ENCODE measurements at regions not wholly inside any gene's neighbourhood (a gene's known extent, or its start where the extent isn't known, plus 50 kb on each side); places are given as distances from the start of the nearest gene placed in this dataset.
A peak's percentile ranks its signal among the peaks of the same experiment; 100 is the strongest.

DNA sequence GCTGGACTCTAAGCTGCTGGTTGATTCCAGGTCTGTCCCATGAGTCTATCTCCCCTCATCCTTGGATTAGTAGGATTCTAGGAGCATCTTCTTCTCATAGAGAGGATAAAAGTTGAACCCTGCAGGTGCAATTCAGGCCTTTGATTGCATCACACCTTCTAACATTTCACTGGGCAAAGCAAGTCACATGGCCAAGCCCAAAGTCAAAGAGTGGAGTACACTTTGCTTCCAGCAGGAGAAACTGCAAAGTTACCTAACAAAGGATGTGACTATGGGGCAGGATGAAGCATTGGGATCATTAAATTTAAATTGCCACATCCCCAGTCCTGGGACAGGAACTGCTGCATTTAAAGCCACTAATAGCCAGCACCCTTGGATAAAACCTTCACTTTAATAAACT is 51.0 kb upstream of the EGFLAM start:
- DNase-seq: no peak

DNA sequence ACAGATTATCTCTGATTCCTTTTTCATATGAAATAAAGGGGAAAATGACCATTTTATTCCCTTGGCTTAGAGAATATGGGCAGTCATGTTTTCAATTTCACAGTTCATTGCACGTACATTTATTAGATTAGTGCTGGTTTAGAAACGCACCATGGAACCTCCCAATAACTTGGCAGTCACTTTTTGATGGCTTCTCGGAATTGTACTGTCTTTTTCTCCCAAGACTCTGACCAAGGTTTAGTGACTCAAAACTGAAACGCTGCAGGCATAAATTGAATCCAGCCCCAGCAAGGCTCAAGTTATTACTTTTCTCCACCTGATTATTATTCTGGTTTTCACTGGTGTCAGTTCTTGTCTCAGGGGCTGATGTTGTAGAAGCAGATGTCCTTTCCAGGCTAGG is 55.6 kb upstream of the EGFLAM start:
- no peak for DNase-seq

DNA sequence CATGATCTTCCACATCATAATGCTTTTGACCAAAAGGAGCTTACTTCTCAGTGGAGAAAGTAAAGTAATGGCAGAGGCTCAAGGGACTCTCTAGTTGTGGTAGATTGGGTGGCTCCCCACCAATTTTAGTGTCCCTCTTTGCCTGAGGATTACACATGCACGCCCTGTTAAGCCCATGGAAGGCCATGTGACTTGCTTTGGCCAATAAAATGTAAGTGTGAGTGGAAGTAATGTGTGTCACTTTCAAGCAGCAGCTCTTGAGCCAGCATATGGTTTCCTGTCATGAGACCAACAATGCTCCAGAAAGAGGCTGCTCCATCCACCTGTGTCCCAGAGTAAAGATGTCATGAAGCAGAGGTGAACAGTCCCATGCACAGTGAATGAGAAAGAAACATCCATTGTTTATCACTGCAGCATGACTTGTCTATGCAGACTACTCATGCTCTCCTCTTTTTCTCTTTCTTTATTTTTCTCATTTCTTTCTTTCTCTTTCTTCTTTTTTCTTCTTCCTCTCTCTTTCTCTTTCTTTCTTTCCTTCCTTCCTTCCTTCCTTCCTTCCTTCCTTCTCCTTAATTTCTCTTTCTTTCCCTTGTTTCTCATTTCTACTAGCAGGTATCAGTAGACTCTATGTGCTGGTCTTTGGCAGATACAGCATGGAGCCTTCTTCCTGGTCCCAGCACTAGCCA is 57.3 kb upstream of the EGFLAM start:
- no peak for DNase-seq

DNA sequence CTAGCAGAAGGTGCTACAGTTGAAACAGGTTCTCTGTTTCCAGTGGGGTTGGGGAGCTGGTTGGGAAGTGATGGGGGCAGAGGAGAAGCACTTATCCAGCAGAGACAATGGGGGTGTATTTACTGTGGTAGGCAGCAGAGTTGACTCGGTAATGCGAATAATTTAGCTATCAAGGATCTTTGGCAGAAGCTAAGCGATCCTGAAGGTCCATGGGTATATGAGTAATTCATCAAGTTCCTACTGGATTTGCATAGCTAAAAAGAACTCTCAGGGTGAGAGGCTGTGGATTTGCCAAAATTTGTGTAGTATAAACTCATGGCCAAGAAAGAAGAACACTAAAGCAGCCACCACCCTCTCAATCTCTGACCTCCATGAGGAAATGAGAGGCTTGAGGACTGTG is 61.2 kb upstream of the EGFLAM start:
- no peak for DNase-seq

DNA sequence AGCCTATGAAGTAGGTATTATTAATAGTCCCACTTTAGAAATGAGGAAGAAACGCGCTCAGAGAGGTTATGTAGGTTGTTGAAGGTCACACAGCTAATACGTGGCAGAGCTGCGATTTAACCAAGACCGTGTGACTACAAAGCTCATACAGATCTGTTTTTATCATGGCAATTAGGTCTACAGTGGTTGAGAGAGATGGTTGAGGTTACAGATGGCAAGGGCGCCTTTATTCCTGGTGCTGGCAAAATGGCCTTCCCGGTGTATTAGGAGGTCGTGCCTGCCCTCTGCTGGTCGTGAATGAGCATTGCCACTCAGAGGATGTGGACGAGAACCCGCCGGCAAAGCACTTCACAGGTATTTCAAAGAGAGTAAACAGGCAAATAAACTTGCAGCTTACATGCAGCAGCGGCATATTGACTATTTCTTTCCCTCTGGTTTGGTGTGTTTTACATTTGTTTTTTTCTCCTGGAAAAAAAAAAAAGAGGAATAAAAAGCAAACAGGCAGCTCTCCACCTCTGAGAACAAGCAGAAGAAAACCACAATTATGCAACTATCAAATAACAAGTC is 65.3 kb upstream of the EGFLAM start:
- peak in 53 of 56 donors; percentile 2 to 82 (median 39) for DNase-seq

DNA sequence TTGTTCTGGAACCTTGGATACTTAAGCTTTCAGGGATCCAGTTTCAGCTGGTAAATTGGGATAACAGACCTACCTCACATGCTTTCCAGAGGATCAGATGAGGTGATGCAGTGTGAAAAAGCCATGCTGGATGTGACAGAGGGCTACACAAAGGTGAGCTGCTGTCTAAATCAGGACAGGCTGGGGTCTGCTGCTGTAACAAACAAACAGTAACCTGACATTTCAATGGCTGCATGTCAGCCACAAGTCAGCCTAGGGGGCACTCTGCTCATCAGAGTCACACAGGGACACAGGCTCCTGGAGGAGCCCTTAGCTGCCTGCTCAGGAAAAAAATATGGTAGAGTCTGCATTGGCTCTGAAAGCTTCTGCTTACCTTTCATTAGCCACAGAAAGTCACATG is 66.7 kb upstream of the EGFLAM start:
- no peak for DNase-seq

DNA sequence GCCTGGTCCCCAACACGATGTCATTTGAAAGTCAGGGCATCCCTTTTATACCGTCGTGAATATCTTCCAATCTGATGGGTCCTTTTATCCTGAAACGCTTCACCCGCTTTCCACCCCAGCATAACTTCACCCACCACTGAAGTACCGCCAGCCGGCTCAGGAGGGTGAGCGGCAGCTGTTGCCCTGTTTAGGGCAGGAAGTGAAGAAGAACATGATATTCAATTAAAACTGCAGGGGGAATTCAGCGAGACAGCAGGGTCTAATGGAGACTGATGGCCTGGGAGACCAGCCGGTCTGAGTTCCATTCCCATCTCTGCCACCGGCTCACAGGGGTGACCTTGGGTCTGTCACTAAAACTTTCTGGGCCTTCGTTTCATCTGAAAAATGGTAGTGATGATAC is 68.2 kb upstream of the EGFLAM start:
- DNase-seq: no peak

DNA sequence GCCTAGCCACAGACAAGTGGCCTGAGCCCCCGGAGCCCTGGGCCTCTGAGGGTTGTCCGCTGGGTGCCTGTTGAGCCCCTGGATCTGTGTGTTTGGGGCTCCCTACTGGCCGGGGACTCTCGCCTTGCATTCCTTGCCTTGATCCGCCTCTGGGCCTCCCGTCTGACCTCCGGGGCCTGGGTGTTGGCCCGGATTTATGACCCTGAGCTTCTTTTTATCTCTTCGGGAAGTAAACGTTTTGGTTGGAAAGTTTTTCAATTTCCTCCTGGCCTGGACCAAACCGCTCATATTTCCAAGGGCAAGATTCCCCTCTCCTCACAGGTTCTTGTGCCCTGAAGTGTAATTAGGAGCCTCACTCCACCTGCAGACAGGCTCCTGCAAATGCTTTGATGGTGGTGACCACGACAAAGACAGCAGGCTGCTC is 69.3 kb upstream of the EGFLAM start:
- no peak for DNase-seq

DNA sequence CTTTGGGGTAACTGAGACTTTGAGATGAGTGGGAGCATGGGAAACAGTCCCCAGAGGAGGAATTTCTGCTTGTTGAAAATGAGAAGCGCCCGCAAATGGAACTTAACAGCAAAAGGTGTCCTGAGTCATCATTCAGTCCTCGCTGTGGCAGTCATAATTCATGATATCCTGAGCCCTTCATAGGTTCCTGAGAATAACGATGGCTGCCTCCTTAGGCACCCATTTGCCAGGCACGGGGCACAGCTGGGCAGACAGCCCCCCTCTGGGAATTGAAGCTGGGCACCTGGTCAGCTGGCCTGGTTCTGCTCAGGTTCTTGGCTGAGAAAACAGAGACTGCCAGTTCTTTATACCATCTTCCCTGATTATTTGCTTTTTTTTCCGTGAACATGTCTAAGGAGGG is 69.8 kb upstream of the EGFLAM start:
- DNase-seq: no peak

DNA sequence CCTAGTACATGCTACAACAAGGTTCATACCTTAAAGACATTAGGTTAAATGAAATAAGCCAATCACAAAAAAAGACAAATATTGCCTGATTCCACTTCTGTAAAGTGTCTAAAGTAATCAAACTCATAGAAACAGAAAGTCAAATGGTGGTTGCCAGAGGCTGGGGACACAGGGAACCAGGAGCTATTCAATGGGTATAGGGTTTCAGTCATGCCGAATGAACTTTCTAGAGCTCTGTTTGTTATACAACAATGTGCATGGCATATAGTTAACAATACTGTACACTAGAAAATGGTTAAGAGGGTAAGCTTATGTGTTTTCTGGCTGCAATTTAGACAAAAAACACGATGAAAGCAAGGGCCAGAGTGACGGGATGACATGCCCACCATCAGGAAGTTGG is 70.8 kb upstream of the EGFLAM start:
- DNase-seq: no peak

DNA sequence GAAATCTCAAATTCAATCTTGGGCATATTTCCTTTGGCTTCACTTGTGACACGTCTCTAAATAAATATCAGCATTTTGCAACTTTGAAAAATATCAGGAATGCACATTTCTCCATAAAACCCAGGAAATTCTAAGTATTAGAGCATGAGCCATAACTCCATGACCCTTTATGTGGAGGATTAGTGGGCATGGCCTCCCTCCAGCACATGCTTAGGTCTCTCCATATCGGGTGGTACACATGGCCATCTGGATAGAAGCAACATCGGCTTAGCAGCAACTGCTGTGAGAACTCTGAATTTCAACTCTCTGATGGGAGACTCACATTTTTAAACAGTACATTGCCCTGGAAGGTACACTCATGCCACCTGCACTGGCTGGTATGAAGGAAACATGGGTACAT is 73.7 kb upstream of the EGFLAM start:
- DNase-seq: no peak

DNA sequence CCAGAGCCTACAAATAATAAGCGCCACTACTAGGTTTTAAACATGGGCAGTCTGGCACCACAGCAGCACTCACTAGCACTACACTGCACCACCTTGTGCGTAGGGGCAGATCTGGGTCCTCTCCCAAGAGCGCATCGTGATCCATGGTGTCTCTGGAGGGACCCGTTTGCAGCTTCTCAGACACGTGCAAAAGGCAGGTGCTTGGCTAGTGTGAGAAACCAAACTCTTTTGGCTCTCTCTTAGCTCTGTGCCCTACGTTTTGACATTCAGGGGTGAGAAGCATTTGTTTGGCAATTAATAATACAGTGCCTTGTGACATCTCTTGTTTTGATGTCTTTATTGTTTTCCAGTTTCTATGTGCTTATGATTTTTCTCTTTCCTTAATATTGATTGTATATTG is 75.4 kb upstream of the EGFLAM start:
- no peak for DNase-seq

DNA sequence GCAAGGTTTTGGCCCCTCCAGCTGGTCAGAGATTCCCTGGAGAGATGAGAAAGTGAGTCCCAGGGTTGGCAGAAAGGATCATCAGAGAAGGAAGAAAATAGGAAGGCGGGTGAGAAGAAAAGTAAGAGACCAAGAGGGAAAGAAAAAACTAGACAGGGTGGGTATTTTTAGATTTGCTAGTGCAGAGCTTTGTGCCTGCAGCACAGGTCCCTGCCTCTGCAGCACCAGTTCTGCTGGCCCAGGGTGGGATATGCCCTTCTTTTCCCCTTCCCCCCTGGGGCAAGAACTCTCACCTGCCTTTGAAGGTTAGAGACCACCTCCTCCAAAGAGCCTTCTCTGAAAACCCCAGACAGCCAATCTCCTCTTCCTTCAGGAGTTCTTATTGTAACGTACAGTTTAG is 90.3 kb upstream of the EGFLAM start:
- no peak for DNase-seq

DNA sequence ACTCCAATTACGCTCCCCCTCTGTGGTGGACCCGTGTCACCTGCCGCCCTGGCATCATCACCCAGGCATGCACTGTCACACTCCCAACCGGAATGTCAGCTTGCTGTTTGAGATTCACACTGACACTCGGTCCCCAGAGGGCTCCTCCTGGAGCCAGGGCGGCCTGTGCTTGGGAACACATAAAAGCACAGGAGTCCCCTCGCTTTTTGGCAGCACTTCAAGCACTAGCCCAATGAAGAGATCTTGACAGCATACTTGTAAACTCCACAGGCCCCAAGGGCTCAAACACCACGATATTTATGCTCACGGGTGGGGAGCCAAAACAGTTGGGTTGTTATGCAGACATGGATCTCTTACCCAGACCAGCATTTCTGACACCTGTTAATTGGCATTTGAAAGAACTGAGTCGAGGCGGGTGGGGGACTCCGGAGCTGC is 90.8 kb upstream of the EGFLAM start:
- no peak for DNase-seq

DNA sequence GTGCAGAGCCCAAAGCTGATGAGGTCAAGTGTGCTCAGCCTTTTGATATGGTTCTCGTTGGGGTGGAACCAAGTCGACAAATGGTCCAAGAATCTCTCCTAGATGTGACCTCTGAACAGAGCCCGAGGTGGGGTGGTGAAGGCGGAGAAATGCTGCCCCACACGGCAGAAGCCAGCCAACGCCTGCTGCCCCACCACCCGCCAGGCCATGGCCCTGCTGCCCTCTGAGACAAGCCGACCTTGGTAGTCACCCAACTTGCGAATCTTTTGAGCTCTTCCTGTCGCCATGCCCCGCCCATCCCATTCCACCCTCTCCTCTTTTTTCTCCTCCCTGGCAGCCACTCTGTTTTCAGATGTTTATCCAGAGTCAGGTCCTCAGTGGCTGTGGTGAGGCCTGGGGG is 91.5 kb upstream of the EGFLAM start:
- DNase-seq: no peak

DNA sequence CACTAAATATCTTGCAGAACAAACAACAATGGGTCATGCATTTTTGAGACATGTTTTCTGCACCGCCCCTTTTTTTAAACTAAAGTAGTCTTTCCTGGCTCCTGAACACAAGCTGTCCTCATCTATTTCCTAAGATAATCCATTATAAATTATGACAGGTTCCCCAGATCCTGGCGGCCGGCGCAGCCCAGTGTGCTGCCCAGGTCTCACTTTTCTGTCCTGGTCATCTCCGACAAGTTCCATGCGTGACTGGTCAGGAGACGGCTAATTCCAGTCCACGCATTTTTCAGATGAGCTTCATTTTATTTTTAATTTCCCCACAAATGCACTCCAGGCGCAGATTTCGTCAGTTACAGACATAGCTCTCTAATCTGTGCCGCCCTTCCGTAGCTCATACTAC is 92.9 kb upstream of the EGFLAM start:
- no peak for DNase-seq

DNA sequence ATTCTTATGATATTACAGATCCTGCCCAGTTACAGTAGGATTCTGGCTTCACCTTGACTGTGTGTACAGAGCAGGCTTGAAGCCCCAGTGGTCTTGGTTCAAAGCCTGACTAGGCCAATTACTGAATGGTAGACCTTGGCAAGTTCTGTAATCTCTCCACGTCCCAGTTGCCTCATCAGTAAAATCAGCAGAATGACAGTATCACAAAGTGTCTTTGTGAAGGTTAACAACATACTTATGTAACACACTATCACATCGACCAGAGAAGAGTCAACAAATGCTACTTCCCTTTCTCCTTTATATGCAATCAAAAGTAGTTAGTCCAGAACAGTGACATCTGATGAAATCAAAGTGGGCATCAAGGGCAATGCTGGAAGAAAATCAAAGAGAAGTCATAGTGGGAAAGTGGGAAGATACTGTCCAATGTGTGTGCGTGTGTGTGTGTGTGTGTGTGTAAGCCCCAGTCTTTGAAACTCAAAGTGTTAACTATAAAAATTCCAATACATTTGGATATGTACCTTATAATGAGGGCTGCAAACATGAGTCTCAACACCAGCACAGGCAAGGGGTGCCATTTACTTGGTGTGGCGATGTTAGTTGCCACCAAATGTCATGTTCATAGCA is 93.5 kb upstream of the EGFLAM start:
- no peak for DNase-seq

DNA sequence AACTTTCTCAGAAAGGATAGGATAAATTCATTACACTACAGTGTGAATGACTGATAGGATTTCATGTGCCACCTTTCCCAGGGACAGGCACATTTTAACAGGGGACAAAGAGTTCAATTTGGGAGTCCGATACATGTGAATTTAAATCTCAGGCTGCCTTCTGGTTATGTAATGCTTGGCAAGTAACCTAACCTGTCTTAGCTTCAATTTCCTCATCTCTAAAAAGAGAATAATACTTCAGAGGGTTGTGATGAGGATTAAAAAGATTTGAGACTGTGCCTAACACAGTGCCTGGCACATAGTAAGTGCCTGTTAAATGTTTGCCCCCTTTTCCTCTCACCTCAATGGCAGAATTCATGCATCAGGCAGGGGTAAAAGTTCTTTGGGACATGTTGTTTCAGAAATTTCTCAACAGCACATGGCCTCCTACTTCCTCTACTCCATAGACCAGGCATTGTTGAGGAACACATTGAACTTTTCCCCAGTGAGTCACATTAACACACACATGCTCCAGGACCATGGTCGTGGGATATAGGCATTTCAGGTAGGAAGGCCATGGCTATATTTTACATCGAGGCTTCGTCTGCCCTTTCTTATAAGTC is 94.6 kb upstream of the EGFLAM start:
- no peak for DNase-seq

DNA sequence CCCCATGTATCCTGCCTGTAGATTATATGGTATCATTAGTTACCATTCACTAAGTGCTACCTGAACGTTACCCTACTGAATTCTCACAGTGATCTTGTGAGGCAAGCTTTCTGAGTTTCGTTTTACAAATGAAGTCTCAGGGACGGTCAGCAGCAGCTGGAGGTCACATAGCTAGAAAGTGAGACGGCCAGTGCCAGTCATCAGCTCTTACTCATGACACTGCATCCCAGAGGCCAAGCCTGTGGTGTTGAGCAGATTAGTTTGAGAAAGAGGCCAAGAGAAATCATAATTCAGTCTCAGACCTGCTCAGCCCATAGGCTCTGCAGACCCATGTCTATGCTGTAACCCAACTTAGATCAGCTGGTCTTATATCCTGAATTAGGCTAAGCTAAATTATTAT is 95.7 kb upstream of the EGFLAM start:
- DNase-seq: no peak

DNA sequence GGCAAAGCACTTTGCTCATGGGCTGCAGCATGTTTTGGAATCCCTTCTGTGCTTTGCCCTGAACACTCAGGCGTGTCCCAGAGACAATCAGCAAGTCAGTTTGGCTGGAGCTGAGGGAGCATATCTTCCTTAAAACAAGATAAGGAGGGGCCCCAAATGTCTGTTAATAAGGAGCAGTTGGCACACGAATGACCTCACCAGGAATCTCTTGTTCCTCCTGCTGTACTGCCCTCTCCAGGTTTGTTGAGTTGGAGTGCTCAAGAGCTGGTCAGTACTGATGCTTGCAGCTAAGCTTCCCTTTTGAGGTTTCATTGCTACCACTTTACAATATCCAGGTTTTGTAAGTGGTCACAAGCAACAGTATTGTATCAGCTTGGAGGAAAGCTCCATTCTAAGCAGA is 101.3 kb upstream of the EGFLAM start:
- no peak for DNase-seq

DNA sequence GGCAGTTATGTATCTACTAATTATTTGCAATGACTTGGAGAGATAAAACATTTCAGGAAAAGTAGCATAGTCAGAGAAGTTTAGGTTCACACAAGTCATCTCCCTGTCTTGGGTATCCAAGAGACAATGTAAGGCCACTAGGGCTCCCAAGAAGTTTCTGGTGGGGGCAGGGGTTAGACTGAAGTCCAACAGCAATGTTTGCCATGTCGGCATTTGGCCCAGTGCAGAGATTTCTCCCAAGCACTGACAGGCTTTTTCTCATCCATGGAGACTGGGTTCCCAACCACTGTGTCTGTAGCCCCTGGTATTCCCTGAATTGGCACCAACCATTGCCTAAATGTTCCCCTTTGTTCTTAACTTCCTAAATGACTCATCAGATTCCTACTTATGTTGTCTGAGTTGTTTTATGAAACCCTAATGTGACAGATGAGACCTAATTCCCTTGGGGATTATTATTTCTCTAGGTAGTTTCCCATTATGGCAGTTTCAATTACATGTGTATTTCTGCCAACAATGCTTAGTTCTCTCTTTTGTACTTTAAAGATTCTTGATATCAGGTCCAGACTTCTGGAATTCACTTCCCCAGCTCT is 103.6 kb upstream of the EGFLAM start:
- no peak for DNase-seq

DNA sequence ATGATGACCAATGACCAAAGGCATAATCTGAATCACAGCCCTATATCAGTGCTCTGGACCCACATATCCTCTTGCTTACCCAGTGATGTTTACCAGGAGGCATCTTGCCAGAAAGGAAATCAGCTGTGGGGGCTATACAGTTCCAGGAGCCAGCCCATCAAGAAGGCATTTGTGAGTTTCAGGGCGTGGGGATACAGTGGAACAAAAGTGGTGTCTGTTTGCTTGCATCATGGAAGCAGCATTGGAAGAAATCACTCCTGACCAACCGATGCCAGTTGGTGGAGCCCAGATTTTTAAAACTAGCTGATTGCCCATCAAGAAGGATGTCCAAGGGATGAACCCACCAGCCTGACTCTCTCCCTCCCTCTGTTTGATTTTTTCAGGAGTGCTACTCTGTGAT is 106.5 kb upstream of the EGFLAM start:
- no peak for DNase-seq

DNA sequence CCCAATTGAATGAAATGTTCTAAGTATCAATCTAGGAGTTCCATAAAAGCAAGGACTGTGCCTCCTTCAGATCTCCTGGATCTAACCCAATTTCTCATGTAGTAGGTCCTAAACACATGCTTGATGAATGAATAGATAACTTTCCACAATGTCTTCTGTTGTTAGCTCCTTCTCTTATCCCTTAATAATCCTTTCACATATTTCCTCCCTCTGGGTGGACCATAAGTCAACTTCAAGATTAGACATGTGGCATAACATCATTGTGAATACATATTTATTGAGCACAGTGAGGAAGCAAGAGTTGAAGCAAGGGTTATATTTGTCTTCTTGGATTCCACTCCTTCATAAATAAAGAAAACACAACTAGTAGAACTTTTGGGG is 108.6 kb upstream of the EGFLAM start:
- DNase-seq: no peak
